ENCODE measurements at regions not wholly inside any gene's neighbourhood (a gene's known extent, or its start where the extent isn't known, plus 50 kb on each side); places are given as distances from the start of the nearest gene placed in this dataset.

DNA sequence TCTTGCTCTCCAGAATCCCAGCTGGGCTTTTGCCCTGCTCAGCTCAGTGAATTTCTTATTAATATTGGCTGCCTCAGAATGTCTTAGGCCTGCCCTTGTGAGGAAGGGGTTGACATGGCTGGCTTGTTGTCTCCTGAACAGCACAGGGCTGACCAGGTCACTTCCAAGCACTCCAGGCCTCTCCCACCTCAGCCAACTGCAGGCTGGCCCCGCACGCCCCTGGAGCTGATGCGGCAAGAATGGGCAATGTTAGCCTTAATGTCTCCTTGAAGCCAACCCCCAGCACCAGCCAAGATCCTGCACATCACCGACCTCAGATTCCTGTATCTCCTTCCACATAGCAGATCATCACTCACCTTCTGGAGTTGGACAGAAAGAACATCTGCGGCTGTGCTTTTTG lies 598.6 kb downstream of the AJAP1 start:
- DNase-seq (ENCODE audit: low read depth in 2 of 2, low spot score in 1 of 2): no peak

DNA sequence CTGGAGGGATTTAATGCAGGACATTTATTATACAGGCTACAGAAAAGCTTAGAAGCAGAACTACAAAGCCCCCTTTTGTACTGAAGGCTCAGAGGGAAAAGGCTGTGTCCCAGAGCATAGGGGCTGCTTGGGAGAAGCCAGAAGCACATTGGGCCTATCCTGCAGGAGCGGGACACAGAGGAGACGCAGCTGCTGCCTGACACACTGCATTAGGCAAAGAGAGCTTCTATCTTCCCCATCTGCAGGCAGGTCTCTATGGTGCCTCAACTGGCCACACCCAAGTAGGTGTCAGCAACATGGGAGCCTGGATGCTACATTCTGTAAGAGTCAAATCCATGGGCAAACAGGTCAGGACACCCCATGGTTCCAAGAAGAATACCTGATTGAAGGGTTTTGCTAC lies 595.9 kb downstream of the AJAP1 start:
- no peak for DNase-seq (ENCODE audit: low read depth in 2 of 2, low spot score in 1 of 2)

DNA sequence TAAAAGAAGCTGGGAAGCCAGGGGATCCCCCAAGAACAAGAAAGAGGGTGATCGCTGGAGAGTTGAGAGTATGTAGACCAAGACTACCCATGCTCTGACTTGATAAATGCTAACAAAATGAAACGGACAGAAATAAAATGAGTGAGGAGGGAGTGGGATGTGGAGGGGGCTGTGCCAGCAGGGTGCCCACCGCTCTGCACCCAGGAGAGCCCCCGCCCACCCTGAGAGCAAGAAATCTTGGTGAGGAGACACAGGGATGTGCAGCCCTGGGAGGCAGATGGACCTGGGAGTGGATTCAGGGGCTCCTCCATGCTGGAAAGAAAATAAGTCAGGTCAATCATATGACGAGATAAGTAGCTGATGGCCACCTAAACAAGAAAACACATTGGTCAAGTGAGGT lies 590.9 kb downstream of the AJAP1 start:
- no peak for DNase-seq (ENCODE audit: low read depth in 2 of 2, low spot score in 1 of 2)

DNA sequence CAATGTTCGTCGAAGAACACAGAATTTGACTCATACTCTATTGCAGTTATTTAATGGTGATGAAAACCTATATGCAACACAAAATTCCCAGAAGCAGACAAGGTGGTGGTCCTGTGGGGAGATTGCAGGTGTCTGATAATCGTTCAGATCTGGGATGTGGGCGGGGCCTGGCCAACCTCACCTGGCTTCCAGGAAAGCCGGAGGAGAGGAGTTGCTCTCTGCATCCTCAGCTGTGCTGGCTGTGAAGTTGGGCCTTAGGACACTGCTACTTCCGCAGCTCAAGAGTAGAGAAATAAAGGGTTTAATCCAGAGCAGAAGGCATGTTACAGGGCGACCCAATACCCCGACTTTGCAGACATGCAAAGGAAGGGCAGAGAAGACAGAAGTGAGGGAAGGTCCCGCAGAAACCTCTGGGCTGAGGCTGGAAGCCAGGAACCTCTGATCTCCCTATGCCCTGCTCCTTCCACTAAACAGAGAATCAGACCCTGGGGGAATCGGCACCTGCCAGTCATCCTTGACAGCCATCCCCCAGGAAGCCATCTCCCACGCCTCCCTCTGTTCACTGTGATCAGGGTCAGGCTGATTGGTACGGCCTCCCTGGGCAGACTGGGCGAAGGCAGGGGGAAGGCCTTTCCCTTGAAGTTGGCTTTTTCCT lies 590.3 kb downstream of the AJAP1 start:
- no peak for DNase-seq (ENCODE audit: low read depth in 2 of 2, low spot score in 1 of 2)

DNA sequence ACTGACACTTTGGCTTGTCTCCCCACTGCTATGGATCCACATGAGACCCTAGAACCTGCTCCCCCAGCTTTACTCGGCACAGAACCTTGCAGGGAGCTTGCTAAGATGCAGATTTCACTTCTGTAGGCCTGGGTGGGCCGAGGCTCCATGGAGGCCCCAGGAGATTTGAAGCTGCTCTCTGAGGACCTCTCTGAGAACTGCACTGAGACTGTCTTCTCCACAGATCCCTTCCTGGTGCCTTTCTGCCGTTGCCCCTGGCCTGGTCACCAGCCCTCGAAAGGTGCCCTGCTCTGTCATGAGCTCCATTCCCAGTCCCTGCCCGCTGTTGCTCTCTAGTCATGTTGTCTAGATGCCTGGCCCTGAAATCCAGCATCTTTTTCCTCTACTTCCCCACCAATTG lies 588.4 kb downstream of the AJAP1 start:
- no peak for DNase-seq (ENCODE audit: low read depth in 2 of 2, low spot score in 1 of 2)

DNA sequence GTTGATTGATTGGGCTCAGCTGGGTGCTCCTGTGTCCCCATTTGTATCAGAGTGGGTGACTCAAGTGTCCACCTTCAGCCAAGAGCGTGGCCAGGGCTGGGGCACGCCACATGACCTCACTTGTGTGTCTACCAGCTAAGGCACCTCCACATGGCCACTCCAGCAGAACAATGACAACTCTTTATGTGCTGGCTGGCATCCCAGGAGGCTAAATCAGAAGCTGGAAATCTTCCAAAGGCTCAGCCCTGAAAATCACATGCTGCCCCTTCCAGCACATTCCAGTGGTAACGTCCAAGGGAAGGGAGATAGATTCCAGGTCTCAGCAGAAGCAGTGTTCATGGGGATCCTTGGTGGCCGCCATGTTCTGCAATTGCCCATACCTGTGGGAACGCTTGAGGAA lies 585.5 kb downstream of the AJAP1 start:
- DNase-seq (ENCODE audit: low read depth in 2 of 2, low spot score in 1 of 2): no peak

DNA sequence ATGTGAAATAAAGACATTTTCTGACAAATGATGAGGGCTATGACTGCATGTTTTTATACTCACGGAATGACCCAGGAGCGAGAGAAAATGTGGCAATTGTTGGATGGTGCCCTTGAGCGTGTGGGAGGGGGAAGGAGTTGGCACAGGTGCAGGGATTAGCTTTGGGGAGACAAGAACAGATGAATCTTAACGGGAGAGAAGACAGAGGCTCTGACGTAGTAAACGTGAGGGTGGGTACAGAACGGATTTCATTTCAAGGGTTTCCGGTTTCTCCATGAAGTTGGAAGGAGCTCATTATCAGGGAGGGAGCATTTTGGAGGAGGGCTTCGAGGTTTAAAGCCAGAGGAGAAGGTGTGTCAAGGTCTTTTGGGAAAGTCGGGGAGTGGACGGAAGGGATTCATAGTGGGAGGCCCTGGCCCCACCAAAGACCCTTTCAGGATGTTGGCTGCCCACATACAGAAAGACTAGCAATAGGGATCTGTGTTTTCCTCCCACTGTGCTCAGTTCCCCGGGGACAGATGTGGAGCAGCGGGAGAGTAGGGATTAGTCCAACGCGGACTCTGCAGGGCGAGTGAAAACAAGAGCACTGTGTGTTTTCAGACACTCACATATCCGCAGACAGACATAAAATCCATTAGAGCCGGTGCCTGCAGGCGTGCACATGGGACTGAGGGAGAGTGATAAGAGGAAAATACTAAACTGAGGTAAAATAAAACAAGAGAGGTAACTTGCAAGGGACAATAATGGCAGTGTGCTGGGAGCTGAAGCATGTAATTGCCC lies 584.1 kb downstream of the AJAP1 start:
- no peak for DNase-seq (ENCODE audit: low read depth in 2 of 2, low spot score in 1 of 2)

DNA sequence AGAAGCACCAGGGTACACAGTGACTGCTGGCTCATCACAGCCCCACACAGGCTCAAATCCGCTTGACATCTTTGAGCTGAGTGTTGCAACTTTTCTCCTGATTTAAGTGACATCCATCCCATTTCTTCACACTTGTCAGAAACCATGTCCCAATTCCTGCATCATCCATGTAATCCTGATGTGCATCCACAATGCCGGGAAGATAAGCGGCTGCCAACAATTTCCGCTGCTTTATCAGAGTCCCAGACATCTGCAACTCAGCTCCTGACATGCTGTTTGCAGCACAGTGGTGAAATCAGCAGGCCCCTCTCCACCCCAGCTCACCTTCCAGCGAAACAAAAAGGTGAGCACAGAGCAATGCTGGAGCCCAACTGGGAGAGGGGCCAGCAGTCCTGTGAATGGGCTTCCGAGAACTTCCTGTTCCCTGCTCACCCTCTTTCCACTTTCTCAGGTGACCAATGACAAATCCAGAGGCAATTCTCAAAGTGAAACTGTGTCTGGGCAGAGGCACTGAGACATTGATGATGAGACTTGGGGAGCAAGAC lies 581.0 kb downstream of the AJAP1 start:
- no peak for DNase-seq (ENCODE audit: low read depth in 2 of 2, low spot score in 1 of 2)

DNA sequence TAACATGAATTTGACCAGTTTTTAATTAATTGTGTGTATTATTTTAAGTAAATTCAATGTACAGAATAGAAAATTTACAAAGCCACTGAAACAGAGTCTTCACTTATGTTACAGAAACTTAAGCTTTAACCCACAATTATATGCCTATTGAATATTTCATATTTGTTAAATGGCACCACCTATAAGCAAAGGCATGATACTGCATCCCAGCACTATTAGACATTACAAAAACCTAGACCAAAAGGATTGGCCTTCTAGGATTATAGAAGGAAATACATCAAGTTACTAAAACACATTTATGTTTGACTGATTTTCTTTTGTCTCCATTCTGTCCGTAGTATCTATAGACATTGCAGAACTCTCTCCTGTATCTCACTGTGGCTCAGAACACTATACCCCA lies 578.1 kb downstream of the AJAP1 start:
- DNase-seq (ENCODE audit: low read depth in 2 of 2, low spot score in 1 of 2): no peak

DNA sequence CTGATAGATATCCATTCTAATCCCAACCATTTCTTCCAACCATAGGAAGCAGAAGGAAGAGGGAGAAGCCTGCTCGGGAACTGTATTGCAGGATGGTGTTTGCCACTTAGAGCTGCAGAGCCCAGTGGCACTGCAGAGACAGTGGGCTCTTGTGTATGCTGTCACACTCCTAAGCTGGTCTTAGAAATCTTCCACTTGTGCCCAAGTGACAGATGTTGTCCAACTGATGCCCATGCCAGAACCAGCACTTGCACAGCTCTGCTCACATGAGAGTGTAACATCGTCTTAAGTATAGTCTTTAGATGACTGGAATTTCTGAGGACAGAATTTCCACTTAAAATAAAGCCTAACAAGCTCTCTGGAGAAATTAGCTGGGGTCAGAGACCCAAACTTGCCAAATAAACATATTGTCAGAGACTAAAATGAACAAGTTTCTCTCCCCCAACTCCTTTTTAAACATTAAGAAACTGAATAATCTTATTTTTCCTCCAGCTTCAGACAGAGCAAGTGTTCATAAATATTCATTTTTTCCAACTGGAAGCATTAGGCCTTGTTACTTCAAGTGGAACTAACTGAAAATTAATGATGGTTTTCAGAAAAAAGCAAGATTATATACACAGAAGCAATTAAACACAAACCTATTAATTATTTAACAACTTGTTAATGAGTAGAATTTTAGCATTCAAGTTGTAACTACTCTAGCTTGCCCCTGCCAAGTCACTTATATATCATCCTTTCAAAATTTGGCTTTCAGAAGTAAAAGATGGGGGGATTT lies 577.3 kb downstream of the AJAP1 start:
- DNase-seq (ENCODE audit: low read depth in 2 of 2, low spot score in 1 of 2): no peak

DNA sequence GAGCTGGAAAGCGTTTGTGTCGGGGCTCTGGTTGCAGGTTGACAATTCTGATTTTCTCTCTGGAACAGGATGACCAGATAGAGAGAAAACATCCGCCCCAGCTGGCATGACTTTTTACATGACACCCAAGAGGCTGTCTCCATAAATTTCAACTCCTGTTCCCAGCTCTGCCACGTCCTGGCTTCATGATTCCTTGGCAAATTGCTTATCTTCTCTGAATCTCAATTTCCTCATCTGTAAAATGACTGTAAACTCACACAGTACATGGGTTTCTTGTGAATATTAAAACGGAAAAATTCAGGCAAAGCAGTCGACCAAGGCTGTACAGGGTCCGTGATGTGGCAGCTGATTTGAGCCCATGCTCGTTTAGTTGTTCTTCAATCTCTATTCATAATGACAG lies 572.7 kb downstream of the AJAP1 start:
- no peak for DNase-seq (ENCODE audit: low read depth in 2 of 2, low spot score in 1 of 2)

DNA sequence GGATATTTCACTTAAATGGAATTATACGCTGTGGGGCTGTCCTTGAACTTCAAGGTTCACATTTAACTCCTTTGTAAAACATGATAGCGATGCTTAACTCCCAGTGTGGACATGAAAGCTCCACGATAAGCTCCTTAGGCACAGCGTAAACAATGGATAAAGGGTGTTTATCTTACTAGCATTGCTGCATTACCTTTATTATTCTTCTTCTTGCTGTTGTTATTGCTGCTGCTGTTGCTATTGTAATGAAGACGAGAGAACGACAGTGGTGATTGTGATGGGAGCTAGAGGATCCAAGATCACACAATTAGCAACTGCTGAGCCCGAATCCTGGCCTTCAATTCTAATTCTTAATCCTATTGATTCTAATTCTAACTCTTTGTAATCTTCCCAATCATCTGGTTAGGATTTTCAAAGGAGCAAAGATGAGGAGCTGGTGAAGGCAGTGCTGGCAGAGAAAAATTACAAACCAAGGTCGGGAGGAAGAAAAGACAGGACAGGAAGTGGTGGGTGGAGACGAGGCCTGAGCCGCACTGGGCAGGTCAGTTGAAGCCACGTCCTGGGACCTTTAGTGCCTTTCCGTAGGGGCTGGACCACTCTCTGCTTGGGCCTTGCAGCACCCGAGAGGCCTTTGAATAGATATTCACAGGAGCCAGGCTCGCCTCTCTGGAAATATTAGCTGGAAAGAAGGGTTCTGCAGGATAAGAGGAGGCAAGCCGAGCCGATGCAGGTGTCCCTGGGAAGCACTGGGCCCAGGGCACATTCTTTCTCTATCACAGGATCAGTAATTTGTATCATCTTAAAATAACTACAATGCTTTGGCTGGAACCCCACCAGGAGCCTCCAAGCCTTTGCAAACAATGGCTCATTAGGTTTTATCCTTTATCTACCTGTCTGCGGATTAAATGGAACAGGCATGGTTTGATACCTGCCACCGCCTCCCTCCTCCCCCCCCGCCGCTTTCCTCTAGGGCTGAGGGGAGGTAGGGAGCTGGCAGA lies 571.6 kb downstream of the AJAP1 start:
- DNase-seq (ENCODE audit: low read depth in 2 of 2, low spot score in 1 of 2): no peak

DNA sequence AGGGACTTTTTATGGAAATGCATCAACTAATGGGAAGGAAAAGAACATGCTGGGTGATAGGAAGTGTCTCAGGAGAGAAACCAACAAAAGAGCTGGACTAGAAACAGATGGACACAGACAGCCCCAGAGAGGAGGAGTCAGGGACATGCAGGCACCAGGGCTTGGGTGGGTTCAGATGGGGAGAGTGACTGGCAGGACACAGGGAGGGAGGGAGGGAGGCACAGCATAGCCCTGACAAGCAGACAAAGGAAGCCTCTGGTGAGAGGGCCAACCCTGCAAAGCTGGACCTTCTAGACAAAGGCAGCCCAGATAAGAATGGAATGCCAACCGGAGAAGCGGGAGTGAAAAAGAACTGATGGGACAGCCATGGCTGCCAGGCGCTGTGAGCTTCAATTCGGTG lies 568.8 kb downstream of the AJAP1 start:
- DNase-seq (ENCODE audit: low read depth in 2 of 2, low spot score in 1 of 2): no peak

DNA sequence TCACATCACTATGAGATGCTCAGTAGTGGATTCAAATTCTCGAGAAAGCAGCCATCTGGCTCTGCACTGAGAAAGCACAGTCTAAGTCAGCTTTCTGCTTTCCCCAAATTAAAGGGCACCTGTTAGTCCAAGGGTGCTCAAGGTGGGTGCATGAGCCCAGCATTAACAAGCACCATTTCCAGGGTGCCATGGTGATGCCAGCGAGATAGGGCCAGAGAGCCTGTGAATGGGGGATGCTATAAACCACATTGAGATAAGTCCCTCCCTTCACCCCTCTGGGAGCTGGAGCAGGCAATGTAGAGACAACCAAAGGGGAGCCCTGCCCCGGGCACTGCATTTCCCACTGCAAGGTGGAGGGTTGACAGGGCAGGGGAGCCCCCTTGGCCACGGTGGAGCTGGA lies 568.2 kb downstream of the AJAP1 start:
- no peak for DNase-seq (ENCODE audit: low read depth in 2 of 2, low spot score in 1 of 2)

DNA sequence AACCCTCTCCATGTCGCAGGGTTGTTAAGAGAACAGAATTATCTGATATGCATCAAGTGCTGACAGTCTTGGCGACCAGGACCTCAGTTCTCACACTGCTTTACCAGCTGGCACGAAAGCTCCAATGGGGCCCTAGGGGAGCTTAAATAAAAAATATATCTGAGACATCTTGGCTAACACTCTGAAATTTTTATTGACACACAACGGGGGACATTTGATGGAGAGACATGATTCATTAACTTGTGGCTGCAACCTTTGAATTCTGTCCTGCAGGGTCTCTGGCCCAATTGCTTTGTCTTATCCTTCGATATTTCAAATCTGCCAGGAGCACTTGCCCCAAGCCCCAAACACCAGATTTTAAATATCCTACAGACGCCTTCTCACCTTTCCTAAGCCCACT lies 567.0 kb downstream of the AJAP1 start:
- DNase-seq (ENCODE audit: low read depth in 2 of 2, low spot score in 1 of 2): no peak

DNA sequence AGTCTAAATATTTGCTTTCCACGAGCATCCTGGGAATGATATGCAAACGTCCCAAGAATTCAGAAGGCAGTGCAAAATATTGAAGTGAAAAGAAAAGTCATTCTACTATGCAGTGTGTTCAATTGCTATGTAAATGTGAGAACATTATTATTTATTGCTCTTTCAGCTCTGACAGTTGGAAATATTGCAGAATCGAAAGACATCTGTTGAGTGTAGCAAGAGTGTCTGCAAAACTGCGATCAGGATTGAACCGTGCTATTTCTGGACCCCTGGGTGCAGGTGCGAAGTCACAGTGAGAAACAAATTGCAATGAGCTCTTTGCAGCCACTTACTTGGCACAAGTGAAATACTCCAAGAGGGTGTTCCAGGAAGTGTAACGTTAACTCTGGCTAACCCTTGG lies 566.4 kb downstream of the AJAP1 start:
- no peak for DNase-seq (ENCODE audit: low read depth in 2 of 2, low spot score in 1 of 2)

DNA sequence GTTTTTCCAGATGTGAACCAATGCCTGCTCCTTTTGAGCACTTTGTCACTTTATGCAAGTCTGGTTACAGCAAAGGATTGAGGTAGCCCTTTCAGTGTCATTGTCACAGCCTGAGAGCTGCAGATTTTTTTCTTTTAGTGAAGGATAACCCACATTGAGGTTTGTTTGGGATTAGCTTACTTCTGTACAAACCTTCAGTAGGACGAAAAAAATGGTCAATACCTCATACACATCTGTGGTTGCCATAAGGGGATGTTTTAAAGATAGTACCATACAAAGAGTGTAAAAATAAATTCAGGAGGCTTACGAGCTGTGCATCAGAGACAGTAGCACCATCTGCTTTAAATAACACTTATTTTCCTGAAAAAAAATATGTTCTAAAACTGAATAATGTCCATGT lies 566.0 kb downstream of the AJAP1 start:
- no peak for DNase-seq (ENCODE audit: low read depth in 2 of 2, low spot score in 1 of 2)

DNA sequence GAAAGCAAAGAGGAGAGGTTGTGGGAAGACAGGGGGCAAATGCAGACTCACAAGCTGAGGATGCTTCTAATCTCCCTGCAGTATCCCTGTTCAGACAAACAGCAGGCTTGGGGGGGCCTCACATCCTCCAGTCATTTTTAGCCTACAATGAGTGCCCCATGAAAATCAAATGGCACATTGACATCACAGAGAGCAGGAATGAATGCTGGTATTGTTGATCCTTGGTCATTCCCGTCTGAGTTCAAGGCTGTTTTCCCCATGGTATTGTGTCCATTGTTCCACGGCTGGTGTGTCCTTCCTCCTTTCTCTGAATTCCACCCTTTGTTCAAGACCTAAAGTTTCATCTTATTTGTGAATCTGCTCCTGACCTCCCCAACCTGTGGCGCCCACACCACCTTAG lies 545.6 kb downstream of the AJAP1 start:
- no peak for DNase-seq (ENCODE audit: low read depth in 2 of 2, low spot score in 1 of 2)

DNA sequence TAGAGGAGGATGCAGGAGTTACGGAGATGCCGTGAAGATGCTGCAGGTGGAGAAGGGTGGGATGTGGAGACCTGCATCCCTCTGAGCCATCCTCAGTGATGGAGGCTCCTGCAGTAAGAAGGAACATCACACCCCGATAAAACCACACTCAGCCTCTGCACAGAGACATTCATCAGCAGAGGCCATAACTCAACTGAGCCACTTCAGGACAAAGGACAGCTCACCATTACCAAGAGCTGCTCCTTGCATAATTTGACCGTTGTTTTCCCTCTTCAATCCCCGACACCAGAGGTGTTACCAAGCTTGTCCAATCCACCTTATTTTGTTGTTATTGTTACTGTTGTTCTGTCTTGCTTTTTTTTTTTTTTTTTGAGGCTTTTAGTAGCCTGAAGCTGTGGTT lies 543.9 kb downstream of the AJAP1 start:
- no peak for DNase-seq (ENCODE audit: low read depth in 2 of 2, low spot score in 1 of 2)

DNA sequence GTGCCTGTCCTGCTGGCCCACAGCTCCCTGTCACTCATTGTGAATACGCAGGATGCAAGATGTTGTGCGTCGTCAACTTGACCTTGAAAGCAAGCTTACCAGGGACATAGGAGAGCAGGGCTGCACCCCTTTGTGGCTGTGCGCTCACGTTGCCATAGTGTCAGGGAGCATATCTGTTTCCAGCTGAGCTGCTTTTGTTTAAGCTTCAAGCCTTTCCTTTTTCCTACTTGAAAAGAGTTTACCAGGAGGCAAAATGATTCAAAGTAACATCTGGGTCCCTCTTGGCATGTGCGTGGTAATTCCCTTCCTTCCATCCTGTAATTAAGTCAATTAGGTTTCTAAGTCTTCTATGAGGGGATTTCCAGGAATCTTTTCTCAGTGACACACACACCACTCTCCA lies 537.1 kb downstream of the AJAP1 start:
- no peak for DNase-seq (ENCODE audit: low read depth in 2 of 2, low spot score in 1 of 2)

DNA sequence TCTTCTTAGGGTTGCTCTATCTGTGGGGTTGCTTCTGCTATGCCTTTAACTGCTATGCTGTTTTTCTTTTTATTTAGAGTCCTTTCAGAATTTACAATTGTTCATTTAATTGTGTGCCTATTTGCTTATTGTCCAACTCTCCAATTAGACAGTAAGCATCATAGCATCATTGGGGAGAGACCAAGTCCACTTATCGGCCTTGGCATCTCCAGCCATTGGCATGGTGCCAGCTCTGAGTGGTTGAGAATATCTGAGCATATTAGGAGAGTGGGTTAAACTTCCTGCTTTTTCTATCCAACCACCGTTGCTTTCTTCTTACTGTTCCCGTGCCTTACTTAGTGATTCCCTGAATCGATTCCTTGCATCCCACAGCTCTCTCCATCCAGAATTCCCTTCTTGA lies 535.0 kb downstream of the AJAP1 start:
- no peak for DNase-seq (ENCODE audit: low read depth in 2 of 2, low spot score in 1 of 2)

Measured in stimulated activated CD8-positive, alpha-beta memory T cell treated with anti-CD3 and anti-CD28 coated beads, Interleukin-4, amount 100 ng/mL, for 4 hours (primary cell).